ENCODE measurements at regions not wholly inside any gene's neighbourhood (a gene's known extent, or its start where the extent isn't known, plus 50 kb on each side); places are given as distances from the start of the nearest gene placed in this dataset.
"Not testable (repeated sequence)": the region's sequence is repeated elsewhere in the genome, so short reads cannot be mapped to it uniquely, and the experiment has no call there.

DNA sequence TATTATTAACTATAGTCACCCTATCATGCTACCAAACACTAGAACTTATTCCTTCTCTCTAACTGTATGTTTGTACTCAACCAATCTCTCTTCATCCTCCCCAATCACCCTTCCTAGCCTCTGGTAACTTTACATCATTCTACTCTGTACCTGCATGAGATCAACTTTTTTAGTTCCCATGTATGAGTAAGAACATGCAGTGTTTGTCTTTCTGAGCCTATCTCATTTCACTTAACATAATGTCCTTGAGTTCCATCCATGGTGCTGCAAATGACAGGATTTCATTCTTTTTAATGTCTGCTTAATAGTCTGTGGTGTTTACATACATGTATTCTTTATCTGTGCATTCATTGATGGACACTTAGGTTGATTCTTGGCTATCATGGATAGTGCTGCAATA is 108.9 kb upstream of the RFX8 start:
- DNase-seq (ENCODE audit: low spot score in 2 of 2) = no peak
- Histone ChIP-seq H3K27me3 (no peaks in the 10 kb centered on the region), H3K9me3 (no peaks in the 10 kb centered on the region), H3K27ac (no peak overlapping the region), H3K4me3 (no peak overlapping the region), H3K36me3 (no peaks in the 10 kb centered on the region), H3K4me1 (no peaks in the 10 kb centered on the region)
- TF ChIP-seq EP300 (IDR thresholded peaks at IDR 0.05) = no peak
- TF ChIP-seq POLR2A (IDR thresholded peaks at IDR 0.05) = no peak
- TF ChIP-seq CTCF (IDR thresholded peaks at IDR 0.05) = no peak
- TF ChIP-seq POLR2AphosphoS5 (IDR thresholded peaks at IDR 0.05) = no peak

GRCh38 chr2:101581675-101582299 is 106.9 kb upstream of the RFX8 start:
- Histone ChIP-seq H3K4me3 (no peak overlapping the region), H3K27me3 (no peaks in the 10 kb centered on the region), H3K27ac (no peak overlapping the region), H3K4me1 (no peaks in the 10 kb centered on the region), H3K36me3 (no peaks in the 10 kb centered on the region), H3K9me3 (no peaks in the 10 kb centered on the region)
- TF ChIP-seq POLR2AphosphoS5 (IDR thresholded peaks at IDR 0.05) = no peak
- no peak for DNase-seq (ENCODE audit: low spot score in 2 of 2)
- WGBS = 85% methylated on average over 7 of the region's 7 CpGs

GRCh38 chr2:101580528-101580927 is 105.6 kb upstream of the RFX8 start:
- no peaks in the 10 kb centered on the region for H3K27me3 ChIP-seq
- H3K4me1 ChIP-seq = no peaks in the 10 kb centered on the region
- WGBS = 79% methylated on average over 5 of the region's 5 CpGs
- H3K9me3 ChIP-seq = no peaks in the 10 kb centered on the region
- no peak overlapping the region for H3K27ac ChIP-seq
- no peak for DNase-seq (ENCODE audit: low spot score in 2 of 2)
- H3K36me3 ChIP-seq = no peaks in the 10 kb centered on the region
- H3K4me3 ChIP-seq = no peak overlapping the region
- TF ChIP-seq POLR2AphosphoS5 (IDR thresholded peaks at IDR 0.05) (no peak), POLR2A (IDR thresholded peaks at IDR 0.05) (no peak), EP300 (IDR thresholded peaks at IDR 0.05) (no peak), CTCF (IDR thresholded peaks at IDR 0.05) (no peak)

DNA sequence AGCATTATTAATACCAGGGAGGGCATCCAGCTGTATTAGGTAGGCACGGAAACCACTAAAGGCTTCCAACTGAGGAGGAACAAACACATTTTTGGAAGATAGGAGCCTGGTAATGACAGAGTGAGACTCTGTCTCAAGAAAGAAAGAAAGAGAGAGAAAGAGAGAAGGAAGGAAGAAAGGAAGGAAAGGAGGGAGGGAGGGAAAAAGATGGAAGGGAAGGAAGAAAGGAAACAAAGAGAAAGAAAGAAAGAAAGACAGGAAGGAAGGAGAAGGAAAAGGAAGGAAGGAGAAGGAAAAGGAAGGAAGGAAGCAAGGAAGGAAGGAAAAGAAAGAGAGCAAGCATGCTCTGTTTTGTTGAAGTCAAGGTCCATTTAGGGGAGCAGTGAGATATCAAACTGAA is 103.8 kb upstream of the RFX8 start:
- no peak overlapping the region for H3K27ac ChIP-seq
- H3K36me3 ChIP-seq = no peaks in the 10 kb centered on the region
- no peaks in the 10 kb centered on the region for H3K27me3 ChIP-seq
- DNase-seq (ENCODE audit: low spot score in 2 of 2) = no peak
- 94% methylated on average over 1 of the region's 1 CpG for WGBS
- no peak overlapping the region for H3K4me3 ChIP-seq
- H3K9me3 ChIP-seq = no peaks in the 10 kb centered on the region
- TF ChIP-seq POLR2A (IDR thresholded peaks at IDR 0.05) (no peak), POLR2AphosphoS5 (IDR thresholded peaks at IDR 0.05) (no peak), CTCF (IDR thresholded peaks at IDR 0.05) (no peak), EP300 (IDR thresholded peaks at IDR 0.05) (no peak)
- H3K4me1 ChIP-seq = no peaks in the 10 kb centered on the region

DNA sequence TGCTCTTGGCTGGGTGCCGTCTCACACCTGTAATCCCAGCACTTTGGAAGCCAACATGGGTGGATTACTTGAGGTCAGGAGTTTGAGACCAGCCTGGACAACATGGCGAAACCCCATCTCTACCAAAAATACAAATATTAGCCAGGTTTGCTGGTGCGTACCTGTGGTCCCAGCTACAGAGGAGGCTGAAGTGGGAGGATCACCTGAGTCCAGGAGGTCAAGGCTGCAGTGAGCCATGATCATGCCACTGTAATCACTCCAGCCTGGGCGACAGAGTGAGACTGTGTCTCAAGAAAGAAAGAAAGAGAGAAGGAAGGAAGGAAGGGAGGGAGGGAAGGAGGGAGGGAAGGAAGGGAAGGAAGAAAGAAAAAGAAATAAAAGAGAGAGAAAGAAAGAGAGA is 103.2 kb upstream of the RFX8 start:
- not testable (repeated sequence) for H3K4me1 ChIP-seq; H3K4me3 ChIP-seq; H3K27me3 ChIP-seq; H3K27ac ChIP-seq; H3K36me3 ChIP-seq; DNase-seq (ENCODE audit: low spot score in 2 of 2); H3K9me3 ChIP-seq
- WGBS = 91% methylated on average over 4 of the region's 4 CpGs

- Histone ChIP-seq H3K27ac (no peak overlapping the region), H3K4me1 (no peaks in the 10 kb centered on the region), H3K9me3 (no peaks in the 10 kb centered on the region), H3K27me3 (no peaks in the 10 kb centered on the region), H3K36me3 (no peaks in the 10 kb centered on the region), H3K4me3 (no peak overlapping the region)
- 51% methylated on average over 2 of the region's 2 CpGs for WGBS
- TF ChIP-seq POLR2A (IDR thresholded peaks at IDR 0.05) = no peak
- TF ChIP-seq POLR2AphosphoS5 (IDR thresholded peaks at IDR 0.05) = no peak
- TF ChIP-seq EP300 (IDR thresholded peaks at IDR 0.05) = no peak
- TF ChIP-seq CTCF (IDR thresholded peaks at IDR 0.05) = no peak
- no peak for DNase-seq (ENCODE audit: low spot score in 2 of 2)
Measured at GRCh38 chr2:101577173-101577572, 102.3 kb upstream of the RFX8 start.
